BLaER1 (cell line): ENCODE measurements at regions not wholly inside any gene's neighbourhood (a gene's known extent, or its start where the extent isn't known, plus 50 kb on each side); places are given as distances from the start of the nearest gene placed in this dataset.
"Not testable (repeated sequence)": the region's sequence is repeated elsewhere in the genome, so short reads cannot be mapped to it uniquely, and the experiment has no call there.

Experiments
- H3K27ac ChIP-seq: shearing (Covaris generic); formaldehyde crosslinking; 2 replicates; pipeline ENCODE4 v1.8.1; 2022
- H3K27me3 ChIP-seq: shearing (Covaris generic); formaldehyde crosslinking; 2 replicates; pipeline ENCODE4 v1.8.1; 2022
- H3K36me3 ChIP-seq: shearing (Covaris generic); formaldehyde crosslinking; 2 replicates; pipeline ENCODE4 v1.8.1; 2022
- H3K4me1 ChIP-seq: shearing (Covaris generic); formaldehyde crosslinking; 2 replicates; pipeline ENCODE4 v1.8.1; 2022
- H3K4me2 ChIP-seq: shearing (Covaris generic); formaldehyde crosslinking; 2 replicates; pipeline ENCODE4 v1.8.1; 2022
- H3K4me3 ChIP-seq: shearing (Covaris generic); formaldehyde crosslinking; 2 replicates; pipeline ENCODE4 v1.8.1; 2022
- H3K9ac ChIP-seq: shearing (Covaris generic); formaldehyde crosslinking; 2 replicates; pipeline ENCODE4 v1.8.1; 2022
- H3K9me3 ChIP-seq: shearing (Covaris generic); formaldehyde crosslinking; 2 replicates; pipeline ENCODE4 v1.8.1; 2022
- H4K20me1 ChIP-seq: shearing (Covaris generic); formaldehyde crosslinking; 2 replicates; pipeline ENCODE4 v1.8.1; 2022
- Cebpa-rat ChIP-seq: shearing (Covaris generic); IDR thresholded peaks from 2 replicates; pipeline ENCODE4 v1.8.1; 2022

DNA sequence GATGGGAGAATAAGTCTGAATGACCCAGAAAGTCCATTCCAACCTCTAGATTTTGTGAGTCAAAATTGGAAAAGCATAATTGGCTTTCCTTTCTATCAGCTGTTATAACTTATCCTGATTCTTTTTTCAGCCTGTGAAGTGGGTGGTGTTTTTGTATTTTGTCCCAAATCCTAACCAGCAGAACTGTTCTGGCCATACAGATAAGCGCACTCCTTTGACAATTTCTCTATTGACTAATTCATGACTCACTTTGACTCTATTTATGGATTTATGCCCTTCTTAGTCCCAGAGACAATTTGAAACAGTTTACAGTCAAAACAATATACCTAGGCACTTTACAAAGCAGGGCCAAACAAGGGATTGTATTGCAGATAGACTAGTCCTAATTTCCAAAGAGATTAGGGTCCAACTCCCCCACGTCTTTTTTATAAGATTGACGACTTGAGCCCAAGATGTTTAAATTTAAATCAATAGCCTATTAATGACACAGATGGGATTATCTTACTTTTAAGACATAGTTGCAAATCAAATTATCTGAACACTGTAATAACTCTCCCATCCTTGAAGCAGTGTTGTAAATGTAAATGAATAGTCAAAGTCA is 301.7 kb upstream of the SEMA6A start:
- Histone ChIP-seq H3K27ac (no peak overlapping the region), H3K4me3 (no peak overlapping the region), H3K9ac (no peak overlapping the region), H3K4me1 (no peaks in the 10 kb centered on the region), H3K36me3 (no peaks in the 10 kb centered on the region), H3K27me3 (no peaks in the 10 kb centered on the region), H4K20me1 (no peaks in the 10 kb centered on the region), H3K9me3 (no peaks in the 10 kb centered on the region), H3K4me2 (no peak overlapping the region)
- TF ChIP-seq Cebpa-rat, result no peak

- H3K9me3 ChIP-seq, result no peaks in the 10 kb centered on the region
Measured at GRCh38 chr5:116872986-116873385, 298.4 kb upstream of the SEMA6A start.

GRCh38 chr5:116872486-116872885 is 297.9 kb upstream of the SEMA6A start:
- Histone ChIP-seq H3K4me3 (no peak overlapping the region), H3K27me3 (no peaks in the 10 kb centered on the region), H3K27ac (no peak overlapping the region), H4K20me1 (no peaks in the 10 kb centered on the region), H3K36me3 (no peaks in the 10 kb centered on the region), H3K4me1 (no peaks in the 10 kb centered on the region), H3K9me3 (no peaks in the 10 kb centered on the region), H3K4me2 (no peak overlapping the region), H3K9ac (no peak overlapping the region)
- no peak for TF ChIP-seq Cebpa-rat

More at GRCh38 chr5:116872986-116873385, 298.4 kb upstream of the SEMA6A start:
- H3K9ac ChIP-seq, result no peak overlapping the region
- no peaks in the 10 kb centered on the region for H4K20me1 ChIP-seq
- TF ChIP-seq Cebpa-rat, result no peak
- no peak overlapping the region for H3K4me3 ChIP-seq
- H3K4me2 ChIP-seq, result no peak overlapping the region
- no peak overlapping the region for H3K27ac ChIP-seq
- no peaks in the 10 kb centered on the region for H3K36me3 ChIP-seq
- no peaks in the 10 kb centered on the region for H3K4me1 ChIP-seq
- no peaks in the 10 kb centered on the region for H3K27me3 ChIP-seq

- not testable (repeated sequence) for H3K9me3 ChIP-seq, H3K9ac ChIP-seq, H4K20me1 ChIP-seq, H3K4me2 ChIP-seq, H3K4me1 ChIP-seq, H3K36me3 ChIP-seq, H3K4me3 ChIP-seq, H3K27ac ChIP-seq, H3K27me3 ChIP-seq
Measured at GRCh38 chr5:116867825-116868224, 293.2 kb upstream of the SEMA6A start.

DNA sequence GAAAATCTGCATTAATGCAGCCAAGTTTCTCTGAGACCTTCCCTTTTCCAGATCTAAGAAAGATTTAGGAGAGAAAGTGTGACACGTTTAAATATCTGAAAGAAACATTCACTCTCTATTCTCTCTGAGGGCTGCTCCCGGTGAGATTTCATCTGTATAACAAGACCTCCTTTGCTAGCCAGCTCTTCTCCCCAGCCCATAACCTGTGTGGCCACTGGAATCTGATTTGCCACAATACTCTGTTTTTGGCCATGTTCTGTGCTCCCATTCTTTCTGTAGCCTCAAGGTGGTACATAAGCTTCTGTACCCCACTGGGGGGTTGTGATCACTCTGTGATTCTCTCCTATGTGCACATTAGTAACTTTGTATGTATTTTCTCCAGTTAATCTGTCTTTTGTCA is 291.0 kb upstream of the SEMA6A start:
- no peak overlapping the region for H3K27ac ChIP-seq
- H3K36me3 ChIP-seq, result no peaks in the 10 kb centered on the region
- H3K4me3 ChIP-seq, result no peak overlapping the region
- no peaks in the 10 kb centered on the region for H3K9me3 ChIP-seq
- no peak overlapping the region for H3K9ac ChIP-seq
- no peaks in the 10 kb centered on the region for H3K4me1 ChIP-seq
- TF ChIP-seq Cebpa-rat, result no peak
- H3K4me2 ChIP-seq, result no peak overlapping the region
- H3K27me3 ChIP-seq, result no peaks in the 10 kb centered on the region
- H4K20me1 ChIP-seq, result no peaks in the 10 kb centered on the region

GRCh38 chr5:116864838-116865190 is 290.2 kb upstream of the SEMA6A start:
- TF ChIP-seq Cebpa-rat, result no peak
- H3K36me3 ChIP-seq, result no peaks in the 10 kb centered on the region
- no peak overlapping the region for H3K9ac ChIP-seq
- H3K27ac ChIP-seq, result no peak overlapping the region
- H3K4me2 ChIP-seq, result no peak overlapping the region
- H4K20me1 ChIP-seq, result no peaks in the 10 kb centered on the region
- no peaks in the 10 kb centered on the region for H3K9me3 ChIP-seq
- no peaks in the 10 kb centered on the region for H3K27me3 ChIP-seq
- no peak overlapping the region for H3K4me3 ChIP-seq
- no peaks in the 10 kb centered on the region for H3K4me1 ChIP-seq

DNA sequence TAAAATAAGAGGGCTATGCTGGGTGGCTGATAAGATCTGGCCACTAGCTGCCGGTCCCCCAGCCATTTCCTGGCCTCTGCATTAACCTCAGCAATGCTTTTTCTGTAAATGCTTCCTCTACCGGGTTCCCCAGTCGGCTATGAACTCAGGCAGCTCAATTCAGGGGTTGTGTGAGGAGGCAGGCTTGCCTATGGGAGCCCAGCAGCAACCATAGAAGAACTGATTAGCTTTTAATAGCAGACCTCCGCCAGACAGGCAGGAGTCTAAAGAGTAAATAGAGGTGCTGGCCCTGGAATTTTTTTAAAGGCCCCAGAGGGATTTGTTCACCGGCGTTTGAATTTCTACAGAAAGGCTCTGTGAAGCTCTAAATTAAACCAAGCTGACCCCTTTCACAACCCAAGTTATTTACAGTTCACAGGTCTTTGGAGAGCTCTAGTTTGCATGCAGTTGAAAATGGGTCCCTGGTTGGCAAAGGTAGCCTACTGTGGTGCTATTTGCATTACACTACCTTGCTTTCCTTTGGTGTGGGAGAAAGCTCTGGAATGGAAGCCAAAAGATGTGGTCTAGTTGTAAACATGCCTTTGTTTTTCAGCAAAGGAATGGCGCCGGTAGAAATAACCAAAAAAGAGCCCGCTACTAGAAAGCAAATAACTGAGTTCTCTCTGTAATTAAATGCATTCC is 289.7 kb upstream of the SEMA6A start:
- Histone ChIP-seq H3K4me3 (no peak overlapping the region), H3K4me1 (no peaks in the 10 kb centered on the region), H3K4me2 (no peak overlapping the region), H3K36me3 (no peaks in the 10 kb centered on the region), H4K20me1 (no peaks in the 10 kb centered on the region), H3K9ac (no peak overlapping the region), H3K27ac (no peak overlapping the region), H3K27me3 (no peaks in the 10 kb centered on the region), H3K9me3 (no peaks in the 10 kb centered on the region)
- no peak for TF ChIP-seq Cebpa-rat

GRCh38 chr5:116862632-116863455 is 288.2 kb upstream of the SEMA6A start:
- Histone ChIP-seq H4K20me1 (no peaks in the 10 kb centered on the region), H3K36me3 (no peaks in the 10 kb centered on the region), H3K9me3 (no peaks in the 10 kb centered on the region), H3K4me2 (no peak overlapping the region), H3K4me1 (no peaks in the 10 kb centered on the region), H3K4me3 (no peak overlapping the region), H3K27ac (no peak overlapping the region), H3K9ac (no peak overlapping the region), H3K27me3 (no peaks in the 10 kb centered on the region)
- no peak for TF ChIP-seq Cebpa-rat

DNA sequence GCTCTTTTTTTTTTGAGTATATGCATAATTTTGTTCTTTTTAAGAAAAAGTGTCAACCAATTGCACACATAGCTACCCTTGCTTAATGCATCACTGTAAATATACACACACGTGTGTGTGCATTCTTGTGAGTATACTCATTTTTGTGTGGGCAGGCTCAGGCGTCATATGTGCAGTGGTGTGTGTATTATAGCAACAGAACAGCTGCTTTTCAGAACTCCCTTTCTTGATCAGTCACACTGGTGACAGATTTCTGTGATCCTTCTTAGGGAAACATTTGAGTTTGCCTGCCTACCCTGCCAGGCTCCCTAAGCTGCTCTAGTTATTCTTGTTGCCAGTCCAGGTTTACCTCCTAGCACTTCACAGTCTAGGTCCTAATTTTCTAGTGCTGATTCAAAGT is 287.0 kb upstream of the SEMA6A start:
- TF ChIP-seq Cebpa-rat, result no peak
- Histone ChIP-seq H3K27me3 (no peaks in the 10 kb centered on the region), H3K4me2 (no peak overlapping the region), H3K4me1 (no peaks in the 10 kb centered on the region), H4K20me1 (no peaks in the 10 kb centered on the region), H3K27ac (no peak overlapping the region), H3K36me3 (no peaks in the 10 kb centered on the region), H3K9ac (no peak overlapping the region), H3K9me3 (no peaks in the 10 kb centered on the region), H3K4me3 (no peak overlapping the region)

DNA sequence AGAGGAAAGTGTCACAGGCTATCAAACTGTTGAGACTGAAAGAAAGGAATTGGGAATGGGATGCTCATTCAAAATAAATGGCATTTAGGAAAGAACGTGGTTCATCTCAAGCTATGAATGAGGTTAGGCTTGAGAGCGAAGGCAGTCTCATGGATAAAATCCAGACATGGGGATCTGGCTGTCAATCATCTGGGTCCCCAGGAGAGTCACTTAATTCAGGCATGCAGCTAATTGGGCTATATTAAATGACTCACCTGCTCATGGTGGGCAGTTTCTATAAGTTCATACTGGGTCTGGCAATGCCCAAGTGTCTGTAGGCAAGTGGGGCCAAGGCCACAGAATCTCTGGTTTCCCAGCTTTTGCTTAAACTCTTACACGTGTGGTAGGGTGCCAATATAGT is 286.5 kb upstream of the SEMA6A start:
- no peaks in the 10 kb centered on the region for H3K36me3 ChIP-seq
- H3K9me3 ChIP-seq, result no peaks in the 10 kb centered on the region
- no peaks in the 10 kb centered on the region for H3K4me1 ChIP-seq
- H4K20me1 ChIP-seq, result no peaks in the 10 kb centered on the region
- no peak overlapping the region for H3K4me3 ChIP-seq
- H3K9ac ChIP-seq, result no peak overlapping the region
- no peak overlapping the region for H3K27ac ChIP-seq
- H3K27me3 ChIP-seq, result no peaks in the 10 kb centered on the region
- H3K4me2 ChIP-seq, result no peak overlapping the region
- TF ChIP-seq Cebpa-rat, result no peak
